KBM-7 (cell line): ENCODE measurements at regions not wholly inside any gene's neighbourhood (a gene's known extent, or its start where the extent isn't known, plus 50 kb on each side); places are given as distances from the start of the nearest gene placed in this dataset.

Experiments used
- DNase-seq: peaks from one replicate; pipeline ENCODE4 v3.0.0-alpha.2; 2015
- in situ Hi-C: fragments of 300-500 bp; cut with MboI; formaldehyde crosslinking; loops from 2 replicates; pipeline ENCODE4 v1.14.3; 2020; ENCODE audit warnings: low sequenced_read_pairs, low pct_unique_long_range_greater_than_20kb, mixed read lengths

DNA sequence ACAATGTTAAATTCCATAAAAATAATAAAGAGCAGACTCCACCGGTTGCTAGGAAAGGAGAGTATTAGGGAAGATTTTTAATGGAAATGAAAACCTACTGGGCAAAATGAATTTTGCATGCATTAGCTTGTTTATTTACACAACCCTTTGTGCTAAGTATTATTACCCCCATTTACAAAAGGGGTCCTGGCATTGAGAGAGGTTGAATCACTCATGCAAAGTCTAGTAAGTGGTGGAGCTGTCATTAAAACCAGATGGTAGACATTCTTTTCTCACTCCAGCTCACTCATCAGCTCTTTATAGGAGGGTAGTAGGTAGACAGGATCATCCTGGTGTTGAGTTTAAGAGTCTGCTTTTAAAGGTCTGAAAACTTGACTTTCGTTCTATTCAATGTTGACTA lies 395.1 kb downstream of the PLK2 start:
- in situ Hi-C loops = no loop called here
- DNase-seq = no peak

DNA sequence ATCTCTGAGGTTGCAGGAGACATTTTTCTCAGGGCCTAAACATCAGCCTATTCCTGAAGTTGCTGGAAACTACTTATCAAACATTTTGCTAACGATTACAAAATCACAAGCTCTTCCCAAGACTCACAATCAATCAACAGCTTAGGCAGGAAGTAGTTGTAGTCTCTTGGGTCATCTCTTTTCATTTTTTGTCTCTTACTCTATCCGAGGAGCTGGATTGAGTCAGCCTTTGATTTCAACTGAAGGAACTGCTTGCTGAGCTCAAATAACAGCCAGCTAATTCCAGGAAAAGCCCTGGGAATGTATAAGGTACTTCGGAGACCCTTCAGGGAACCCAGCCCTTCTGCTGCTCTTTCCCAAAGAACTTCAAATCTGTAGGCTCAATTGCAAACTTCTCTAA lies 398.9 kb downstream of the PLK2 start:
- in situ Hi-C loops = no loop called here
- no peak for DNase-seq

DNA sequence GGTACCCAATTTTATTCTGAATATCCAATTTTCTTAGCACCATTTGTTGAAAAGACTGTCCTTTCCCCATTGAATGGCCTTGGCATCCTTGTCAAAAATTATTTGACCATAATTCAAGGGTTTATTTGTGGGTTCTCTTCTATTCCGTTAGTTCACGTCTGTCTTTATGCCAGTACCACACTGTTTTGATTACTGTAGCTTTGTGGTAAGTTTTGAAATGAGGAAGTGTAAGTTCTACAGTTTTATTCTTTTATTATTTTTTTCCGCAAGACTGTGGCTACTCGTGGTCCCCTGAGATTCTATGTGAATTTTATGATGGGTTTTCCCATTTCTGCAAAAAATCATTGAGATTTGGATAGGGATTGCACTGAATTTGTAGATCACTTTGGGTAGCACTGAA lies 402.6 kb downstream of the PLK2 start:
- no peak for DNase-seq
- in situ Hi-C loops = no loop called here

- in situ Hi-C loops = no loop called here
- no peak for DNase-seq
Measured at GRCh38 chr5:58056546-58056945, 403.3 kb downstream of the PLK2 start.

DNA sequence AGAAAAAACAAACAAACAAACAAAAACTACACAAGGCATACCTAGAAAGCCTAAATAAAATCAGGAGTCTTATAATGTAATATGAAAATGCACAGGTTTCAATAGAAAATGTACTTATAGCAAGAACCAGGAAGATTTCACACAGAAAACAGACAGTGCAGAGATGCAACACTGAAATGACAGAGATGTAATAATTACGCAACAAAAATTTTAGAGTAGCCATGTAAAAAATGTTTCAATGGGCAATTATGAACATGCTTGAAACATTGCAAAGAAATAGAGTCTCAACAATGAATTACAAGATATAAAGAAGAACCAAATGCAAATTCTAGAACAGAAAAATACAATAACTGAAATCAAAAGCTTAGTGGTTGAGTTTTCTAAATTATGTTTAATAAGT lies 405.9 kb downstream of the PLK2 start:
- in situ Hi-C loops = no loop called here
- no peak for DNase-seq

DNA sequence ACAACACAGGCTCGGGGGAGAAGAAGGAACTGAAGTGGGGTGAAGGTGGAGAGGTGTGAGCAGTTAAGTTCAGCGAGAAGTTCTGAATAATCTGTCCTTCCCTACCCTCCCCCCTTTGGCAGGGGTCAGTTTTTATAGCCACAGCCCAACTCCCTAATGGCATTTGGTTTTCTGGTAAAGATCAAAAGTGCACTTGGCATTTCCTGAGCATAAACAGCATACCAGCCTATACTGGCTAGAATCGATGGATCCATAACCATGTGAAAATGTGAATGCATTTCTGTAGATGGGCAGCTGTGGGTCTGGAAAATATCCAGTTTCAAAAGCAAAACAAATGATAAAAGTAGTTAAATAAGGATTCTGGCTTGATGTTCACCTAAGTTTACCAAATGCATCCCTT lies 410.9 kb downstream of the PLK2 start:
- no peak for DNase-seq
- in situ Hi-C loops = no loop called here

GRCh38 chr5:58048185-58048925 lies 411.5 kb downstream of the PLK2 start:
- no peak for DNase-seq
- in situ Hi-C loops = no loop called here

GRCh38 chr5:58046371-58046770 lies 413.5 kb downstream of the PLK2 start:
- DNase-seq = no peak
- in situ Hi-C loops = no loop called here

DNA sequence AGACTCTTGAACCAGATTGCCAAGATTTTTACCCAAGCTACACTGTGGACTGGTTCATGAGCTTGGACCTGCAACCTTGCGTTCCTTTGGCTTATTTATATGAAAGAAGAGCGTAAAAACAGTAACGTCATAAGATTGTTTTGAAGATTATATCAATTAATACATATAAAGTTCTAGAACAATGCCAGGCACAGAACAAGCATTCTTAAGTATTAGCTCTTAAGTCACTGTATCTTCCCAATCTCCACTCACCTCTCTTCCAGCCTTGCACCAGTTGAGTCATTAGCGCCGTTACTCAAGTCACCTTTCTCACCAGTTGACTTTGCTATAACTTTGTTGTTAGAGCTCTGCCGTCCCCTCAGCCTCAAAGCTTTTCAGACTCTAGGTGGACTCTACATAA lies 415.7 kb downstream of the PLK2 start:
- in situ Hi-C loops = no loop called here
- no peak for DNase-seq

DNA sequence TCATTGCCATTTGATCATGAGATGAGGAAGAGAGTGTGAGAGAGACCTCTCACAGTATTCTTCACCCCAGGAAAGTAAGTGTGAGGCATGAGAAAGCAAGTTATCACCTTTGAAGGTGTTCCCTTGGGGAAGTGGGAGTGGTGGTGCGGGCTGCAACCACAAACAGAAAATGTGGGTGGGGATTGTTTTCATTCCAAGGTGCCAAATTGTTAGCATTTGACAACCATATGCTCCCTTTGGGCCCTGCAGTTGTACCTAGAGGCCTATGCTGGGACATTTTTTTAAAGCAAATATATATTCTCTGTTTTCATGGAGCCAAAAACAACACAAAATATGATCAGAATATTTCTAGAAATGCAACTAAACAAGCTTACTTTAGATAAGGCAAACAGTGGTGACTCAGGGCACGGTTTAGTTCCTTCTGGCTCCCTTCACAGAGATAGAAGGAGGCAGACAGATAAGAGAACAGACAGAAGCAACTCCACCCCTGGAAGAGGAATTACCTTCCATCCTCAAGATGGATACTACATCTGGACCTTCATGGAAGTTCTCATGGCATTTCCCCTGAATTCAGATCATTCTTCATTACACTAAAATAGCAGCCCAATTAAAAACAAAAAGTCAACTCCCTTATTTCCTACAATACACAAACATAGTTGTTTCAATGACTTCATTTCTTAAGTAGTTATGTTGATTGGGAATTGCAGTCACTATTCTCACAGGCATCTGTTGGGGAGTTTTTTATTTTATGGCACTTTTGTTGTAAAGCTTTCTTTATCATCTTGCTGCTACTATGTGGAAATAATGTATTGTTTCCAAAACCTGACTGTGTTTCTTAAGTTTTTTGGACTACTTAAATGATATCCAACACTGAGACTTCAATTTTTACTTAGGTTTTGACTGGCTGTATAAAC lies 416.6 kb downstream of the PLK2 start:
- no peak for DNase-seq
- in situ Hi-C loops = no loop called here

DNA sequence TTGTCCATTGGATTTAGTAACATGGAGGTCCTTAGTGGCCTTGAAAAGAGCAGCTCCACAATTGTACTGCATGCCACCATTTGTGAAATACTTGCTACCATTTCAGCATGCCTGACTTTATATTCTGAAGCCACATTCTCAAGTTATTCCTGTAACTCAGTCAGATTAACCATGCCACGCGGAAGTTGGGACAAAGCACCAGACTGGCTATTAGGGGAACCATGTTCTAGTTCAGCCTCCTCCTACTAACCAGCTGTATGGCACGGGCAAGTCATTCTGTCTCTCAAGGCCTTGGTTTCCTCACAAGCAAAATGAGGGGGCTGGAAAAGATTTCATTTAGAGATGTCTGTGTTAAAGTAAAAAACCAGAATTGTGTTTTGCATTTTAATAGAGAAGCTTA lies 418.0 kb downstream of the PLK2 start:
- in situ Hi-C loops = no loop called here

DNA sequence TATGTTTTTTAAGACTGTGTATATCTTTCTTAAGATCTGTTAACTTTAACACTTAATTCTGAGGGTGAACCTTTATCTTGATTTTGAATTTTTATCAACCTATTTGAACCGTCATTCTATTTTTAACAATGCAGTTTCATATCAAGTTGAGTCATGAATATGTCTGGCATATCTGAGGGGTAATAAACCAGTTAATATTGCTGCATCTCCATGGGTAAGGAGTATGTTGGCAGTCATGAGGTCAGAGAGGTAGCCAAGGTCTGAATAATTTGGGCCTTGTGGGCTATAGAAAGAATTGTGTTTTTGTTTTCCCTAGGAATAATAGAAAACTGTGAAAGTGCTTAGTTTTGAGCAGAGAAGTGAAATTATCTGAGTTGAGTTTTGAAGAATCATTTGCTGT lies 419.0 kb downstream of the PLK2 start:
- in situ Hi-C loops = no loop called here
- DNase-seq = no peak

More for the DNA sequence above, 418.0 kb downstream of the PLK2 start:
- DNase-seq = no peak

- no peak for DNase-seq
- in situ Hi-C loops = no loop called here
Measured at GRCh38 chr5:58040044-58040443, 419.8 kb downstream of the PLK2 start.

DNA sequence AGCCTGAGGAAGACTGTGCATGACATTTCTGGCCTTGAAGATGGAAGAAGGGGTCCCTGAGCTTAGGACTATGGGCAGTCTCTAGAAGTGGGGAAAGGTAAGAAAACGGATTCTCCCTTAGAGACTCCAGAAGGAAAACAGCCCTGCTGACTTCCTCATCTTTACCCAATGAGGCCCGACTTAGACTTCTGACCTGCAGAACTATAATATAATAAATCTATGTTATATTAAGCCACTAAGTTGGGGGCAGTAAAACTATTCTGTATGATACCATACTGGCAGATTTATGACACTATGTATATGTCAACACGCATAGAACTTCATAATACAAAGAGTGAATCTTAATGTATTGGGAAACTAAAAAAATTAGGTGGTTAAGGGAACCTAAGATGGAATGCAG lies 422.0 kb downstream of the PLK2 start:
- no peak for DNase-seq
- in situ Hi-C loops = no loop called here

DNA sequence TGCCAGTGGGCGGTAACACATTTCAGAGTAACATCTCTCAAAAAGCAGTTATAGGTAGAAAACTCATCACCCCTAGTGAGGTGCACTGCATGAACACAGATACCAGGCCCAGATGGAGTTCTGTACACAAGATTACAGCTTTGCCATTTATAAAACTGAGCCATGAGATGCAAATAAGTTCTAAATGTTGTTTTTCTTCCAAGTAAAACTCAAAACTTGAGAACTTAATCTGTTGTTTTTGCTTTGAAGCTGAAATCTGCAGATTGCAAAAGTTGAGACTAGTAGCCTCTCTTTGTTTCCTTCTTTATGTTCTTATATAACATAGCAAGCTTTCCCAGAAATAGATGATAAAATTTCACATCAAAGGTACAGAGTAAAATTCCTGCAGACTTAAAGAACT lies 434.1 kb downstream of the PLK2 start:
- in situ Hi-C loops = no loop called here
- no peak for DNase-seq

GRCh38 chr5:58024151-58024550 lies 435.7 kb downstream of the PLK2 start:
- in situ Hi-C loops = no loop called here
- no peak for DNase-seq

GRCh38 chr5:58022055-58022454 lies 437.8 kb downstream of the PLK2 start:
- DNase-seq = no peak
- in situ Hi-C loops = no loop called here

DNA sequence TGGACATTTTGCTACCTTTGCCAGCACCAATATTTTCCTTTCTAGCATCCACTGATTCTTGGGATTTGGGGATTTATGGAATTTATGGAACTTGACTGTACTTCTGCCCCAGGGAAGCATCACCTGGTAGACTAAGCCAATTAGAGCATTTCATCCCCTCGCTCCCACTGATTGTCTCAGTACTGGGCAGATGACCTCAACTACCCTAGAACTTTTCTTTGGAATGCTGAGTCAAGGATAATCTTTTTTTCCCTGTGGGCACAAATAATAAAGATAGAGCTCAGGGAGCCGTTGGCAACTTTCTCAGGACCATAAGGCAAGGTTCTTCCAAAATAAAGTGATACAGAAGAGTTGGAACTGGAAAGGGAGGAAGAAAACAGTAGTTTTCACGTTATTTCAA lies 438.4 kb downstream of the PLK2 start:
- no peak for DNase-seq
- in situ Hi-C loops = no loop called here

- in situ Hi-C loops = no loop called here
- no peak for DNase-seq
Measured at GRCh38 chr5:58019614-58020013, 440.3 kb downstream of the PLK2 start.

- in situ Hi-C loops = no loop called here
- DNase-seq = no peak
Measured at GRCh38 chr5:58018016-58018415, 441.9 kb downstream of the PLK2 start.

DNA sequence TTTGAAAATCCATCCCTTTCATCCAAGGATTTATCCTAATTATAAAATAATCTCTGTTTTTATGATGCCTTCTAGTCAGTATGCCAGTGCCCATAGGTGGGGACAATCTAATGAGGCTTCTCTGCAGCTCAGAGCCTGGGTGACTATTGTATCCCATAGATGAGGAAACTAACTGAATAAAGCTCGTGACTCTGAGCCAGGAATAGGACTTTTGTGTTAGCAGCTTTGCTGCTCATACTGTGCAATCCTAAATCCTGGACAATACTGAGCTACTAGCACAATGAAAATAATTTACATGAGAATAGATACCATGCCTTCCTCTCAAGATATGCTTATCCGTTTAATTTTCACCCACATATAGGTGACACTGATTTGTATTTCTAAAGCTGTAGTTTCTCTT lies 443.0 kb downstream of the PLK2 start:
- in situ Hi-C loops = no loop called here
- no peak for DNase-seq
